MM.1S (cell line): ENCODE measurements at regions not wholly inside any gene's neighbourhood (a gene's known extent, or its start where the extent isn't known, plus 50 kb on each side); places are given as distances from the start of the nearest gene placed in this dataset.

Source experiments
- DNase-seq: peaks from one replicate; pipeline ENCODE4 v3.0.0-alpha.2; 2015
- H2AFZ ChIP-seq: fragments of 300-600 bp; sonication (generic); 2 replicates; pipeline ENCODE4 v1.6.0; 2016; ENCODE audit warnings: antibody characterized with exemption, low read length
- H3F3A ChIP-seq: fragments of 300-600 bp; sonication (generic); 2 replicates; pipeline ENCODE4 v1.6.1; 2016; ENCODE audit warnings: mild to moderate bottlenecking, antibody characterized with exemption, low read length, moderate library complexity, mixed read lengths; ENCODE audit not compliant: insufficient read depth
- H3K27ac ChIP-seq: fragments of 300-600 bp; sonication (generic); 2 replicates; pipeline ENCODE4 v1.5.1; 2016; ENCODE audit warnings: mild to moderate bottlenecking, low read length
- H3K27me3 ChIP-seq: fragments of 300-600 bp; sonication (generic); replicated peaks from 2 replicates; pipeline ENCODE4 v1.6.0; 2016; ENCODE audit warnings: low read length; ENCODE audit not compliant: insufficient read depth
- H3K36me3 ChIP-seq: fragments of 300-600 bp; sonication (generic); replicated peaks from 2 replicates; pipeline ENCODE4 v1.6.1; 2016; ENCODE audit warnings: mild to moderate bottlenecking, low read length, mixed read lengths; ENCODE audit not compliant: insufficient read depth
- H3K4me1 ChIP-seq: fragments of 300-600 bp; sonication (generic); 2 replicates; pipeline ENCODE4 v1.6.1; 2016; ENCODE audit warnings: low read length, mixed read lengths
- H3K4me2 ChIP-seq: fragments of 300-600 bp; sonication (generic); 2 replicates; pipeline ENCODE4 v1.6.0; 2016; ENCODE audit warnings: low read depth, low read length
- H3K4me3 ChIP-seq: fragments of 300-600 bp; sonication (generic); 2 replicates; pipeline ENCODE4 v1.5.1; 2016; ENCODE audit warnings: low read length, mixed read lengths
- H3K79me2 ChIP-seq: fragments of 300-600 bp; sonication (generic); 2 replicates; pipeline ENCODE4 v1.6.1; 2016; ENCODE audit warnings: mixed run types, low read length, mixed read lengths
- H3K9ac ChIP-seq: fragments of 300-600 bp; sonication (generic); 2 replicates; pipeline ENCODE4 v1.6.1; 2016; ENCODE audit warnings: low read length, mixed read lengths
- H3K9me2 ChIP-seq: fragments of 300-600 bp; sonication (generic); replicated peaks from 2 replicates; pipeline ENCODE4 v1.6.1; 2016; ENCODE audit warnings: mild to moderate bottlenecking, low read length, mixed read lengths; ENCODE audit not compliant: insufficient read depth
- H3K9me3 ChIP-seq: fragments of 300-600 bp; sonication (generic); replicated peaks from 2 replicates; pipeline ENCODE4 v1.6.1; 2016; ENCODE audit warnings: mild to moderate bottlenecking, low read length, mixed read lengths; ENCODE audit not compliant: insufficient read depth
- H4K20me1 ChIP-seq: fragments of 300-600 bp; sonication (generic); 2 replicates; pipeline ENCODE4 v1.6.1; 2016; ENCODE audit warnings: mild to moderate bottlenecking, low read length, moderate library complexity, mixed read lengths; ENCODE audit not compliant: insufficient read depth
- EZH2 ChIP-seq: fragments of 300-600 bp; sonication (generic); optimal IDR thresholded peaks from 2 replicates; pipeline ENCODE3; 2017; ENCODE audit warnings: low read depth, mild to moderate bottlenecking, antibody characterized with exemption, low read length, mixed read lengths
- EZH2phosphoT487 ChIP-seq: fragments of 300-600 bp; sonication (generic); IDR thresholded peaks from 2 replicates; pipeline ENCODE4 v1.6.1; 2018; ENCODE audit warnings: antibody characterized with exemption, low read length
- TF ChIP-seq, protein P1 (sequence below): fragments of 300-600 bp; sonication (generic); IDR thresholded peaks from 2 replicates; pipeline ENCODE4 v1.5.1; 2016; ENCODE audit warnings: antibody characterized with exemption, low read length, mixed read lengths

DNA sequence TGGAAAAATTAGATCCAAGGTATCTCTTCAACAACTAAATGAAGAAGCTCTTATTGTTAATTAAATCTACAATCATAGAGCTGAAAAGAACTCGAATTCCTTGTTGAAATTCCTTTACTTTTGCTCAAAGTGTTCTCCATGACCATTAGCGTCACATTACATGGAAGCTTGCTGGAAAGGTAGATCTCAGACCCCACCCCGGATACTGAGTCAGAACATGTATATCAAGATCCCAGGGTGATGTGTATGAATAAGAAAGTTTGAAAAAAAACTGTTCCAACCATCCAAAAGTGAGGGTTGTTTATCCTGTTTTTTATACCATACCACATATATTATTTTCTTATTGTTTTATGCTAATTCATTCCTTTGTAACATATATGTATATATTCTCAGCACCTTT lies 237.1 kb upstream of the PUM3 start:
- no peak overlapping the region for H3K27ac ChIP-seq
- DNase-seq, result no peak

DNA sequence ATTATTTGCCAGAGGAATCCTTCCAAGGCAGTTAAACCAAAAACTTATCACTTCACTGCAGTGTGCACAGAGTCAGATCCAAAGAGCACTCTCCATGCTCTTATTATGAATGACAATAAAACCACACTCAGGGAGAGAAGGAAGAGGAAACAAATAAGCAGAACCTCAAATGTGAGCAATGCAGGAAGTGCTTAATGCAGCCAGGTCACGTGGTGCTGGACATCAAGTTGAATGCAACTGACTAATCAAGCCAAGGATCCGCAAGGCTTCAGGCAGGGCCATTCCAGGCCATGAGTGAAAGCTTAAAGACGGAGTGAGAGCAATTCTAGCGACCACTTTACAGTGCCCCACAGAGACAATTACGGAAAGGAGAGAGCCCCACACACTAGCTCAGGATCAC lies 230.4 kb upstream of the PUM3 start:
- Histone ChIP-seq H3K4me1 (no peaks in the 10 kb centered on the region), H3K27me3 (no peaks in the 10 kb centered on the region), H3K4me2 (no peak overlapping the region), H3K79me2 (no peaks in the 10 kb centered on the region), H3K4me3 (no peak overlapping the region), H2AFZ (no peak overlapping the region), H3K9ac (no peak overlapping the region), H3K9me3 (no peaks in the 10 kb centered on the region), H3K27ac (no peak overlapping the region), H3K36me3 (no peaks in the 10 kb centered on the region), H4K20me1 (no peaks in the 10 kb centered on the region), H3F3A (no peaks in the 10 kb centered on the region), H3K9me2 (no peaks in the 10 kb centered on the region)
- TF ChIP-seq, protein P1, sequence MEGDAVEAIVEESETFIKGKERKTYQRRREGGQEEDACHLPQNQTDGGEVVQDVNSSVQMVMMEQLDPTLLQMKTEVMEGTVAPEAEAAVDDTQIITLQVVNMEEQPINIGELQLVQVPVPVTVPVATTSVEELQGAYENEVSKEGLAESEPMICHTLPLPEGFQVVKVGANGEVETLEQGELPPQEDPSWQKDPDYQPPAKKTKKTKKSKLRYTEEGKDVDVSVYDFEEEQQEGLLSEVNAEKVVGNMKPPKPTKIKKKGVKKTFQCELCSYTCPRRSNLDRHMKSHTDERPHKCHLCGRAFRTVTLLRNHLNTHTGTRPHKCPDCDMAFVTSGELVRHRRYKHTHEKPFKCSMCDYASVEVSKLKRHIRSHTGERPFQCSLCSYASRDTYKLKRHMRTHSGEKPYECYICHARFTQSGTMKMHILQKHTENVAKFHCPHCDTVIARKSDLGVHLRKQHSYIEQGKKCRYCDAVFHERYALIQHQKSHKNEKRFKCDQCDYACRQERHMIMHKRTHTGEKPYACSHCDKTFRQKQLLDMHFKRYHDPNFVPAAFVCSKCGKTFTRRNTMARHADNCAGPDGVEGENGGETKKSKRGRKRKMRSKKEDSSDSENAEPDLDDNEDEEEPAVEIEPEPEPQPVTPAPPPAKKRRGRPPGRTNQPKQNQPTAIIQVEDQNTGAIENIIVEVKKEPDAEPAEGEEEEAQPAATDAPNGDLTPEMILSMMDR, result no peak
- TF ChIP-seq EZH2phosphoT487 (no peak), EZH2 (no peak)
- DNase-seq, result no peak

More for the DNA sequence above, 237.1 kb upstream of the PUM3 start:
- Histone ChIP-seq H3K9me2 (no peaks in the 10 kb centered on the region), H3K27me3 (no peaks in the 10 kb centered on the region), H3K4me1 (no peaks in the 10 kb centered on the region), H3F3A (no peaks in the 10 kb centered on the region), H3K36me3 (no peaks in the 10 kb centered on the region), H3K9ac (no peak overlapping the region), H3K79me2 (no peaks in the 10 kb centered on the region), H3K9me3 (no peaks in the 10 kb centered on the region), H4K20me1 (no peaks in the 10 kb centered on the region), H3K4me3 (no peak overlapping the region), H2AFZ (no peak overlapping the region), H3K4me2 (no peak overlapping the region)
- TF ChIP-seq EZH2phosphoT487, result no peak
- TF ChIP-seq EZH2, result no peak
- TF ChIP-seq, protein P1, result no peak

DNA sequence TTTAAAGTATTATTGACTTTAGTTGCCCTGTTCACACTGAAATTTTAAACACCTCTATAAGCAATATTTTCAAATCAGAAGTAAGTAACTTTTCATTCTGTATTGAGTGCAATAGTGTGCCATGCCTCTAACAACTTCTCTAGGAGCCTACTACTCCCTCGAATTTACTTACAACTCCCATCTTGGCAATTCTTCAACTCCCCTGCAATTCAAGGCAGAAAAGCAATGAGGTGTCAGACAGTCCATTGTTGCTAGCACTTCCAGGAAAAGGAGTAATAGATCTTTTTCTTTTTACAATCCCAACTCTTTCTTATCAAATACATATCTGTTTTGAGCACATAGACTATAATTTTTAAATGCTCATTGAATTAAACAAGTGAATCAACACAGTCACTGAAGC lies 222.7 kb upstream of the PUM3 start:
- Histone ChIP-seq H3K4me3 (no peak overlapping the region), H3K27me3 (no peaks in the 10 kb centered on the region), H2AFZ (no peak overlapping the region), H3K36me3 (no peaks in the 10 kb centered on the region), H3K9me3 (no peaks in the 10 kb centered on the region), H4K20me1 (no peaks in the 10 kb centered on the region), H3K27ac (no peak overlapping the region), H3K4me1 (no peaks in the 10 kb centered on the region), H3K4me2 (no peak overlapping the region), H3K79me2 (no peaks in the 10 kb centered on the region), H3F3A (no peaks in the 10 kb centered on the region), H3K9ac (no peak overlapping the region), H3K9me2 (no peaks in the 10 kb centered on the region)
- DNase-seq, result no peak
- TF ChIP-seq EZH2 (no peak), EZH2phosphoT487 (no peak)
- TF ChIP-seq, protein P1, result no peak
